ENCODE measurements at regions not wholly inside any gene's neighbourhood (a gene's known extent, or its start where the extent isn't known, plus 50 kb on each side); places are given as distances from the start of the nearest gene placed in this dataset.

DNA sequence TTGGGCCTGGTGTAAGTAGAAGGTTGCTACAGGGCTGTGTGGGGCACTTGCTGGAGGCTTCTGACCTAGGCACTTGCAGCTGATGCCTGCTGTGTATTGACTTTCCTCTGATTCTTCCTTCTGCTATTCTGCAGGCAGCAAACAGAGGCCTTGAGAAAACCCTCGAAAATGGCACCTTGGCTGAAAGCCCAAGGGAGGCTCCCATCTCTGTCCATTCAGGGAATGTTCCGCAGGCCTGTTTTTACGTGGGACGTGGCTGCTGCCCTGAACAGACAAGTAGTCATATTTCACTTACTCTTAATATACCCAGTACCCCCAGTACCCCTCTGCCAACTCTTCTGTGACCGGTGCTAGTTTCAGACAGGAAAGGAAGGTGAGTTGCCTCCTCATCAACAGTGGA, 664.7 kb downstream of the INHBA start:
- H3K27me3 ChIP-seq, result no peaks in the 10 kb centered on the region
- DNase-seq, result no peak
- intact Hi-C loops (cut with DNase I), result no loop called here
- H3K4me3 ChIP-seq, result no peak overlapping the region
- H3K4me1 ChIP-seq, result no peaks in the 10 kb centered on the region
- no peak overlapping the region for H3K27ac ChIP-seq
- TF ChIP-seq POLR2A (IDR thresholded peaks at IDR 0.05), result no peak
- TF ChIP-seq, protein P1, sequence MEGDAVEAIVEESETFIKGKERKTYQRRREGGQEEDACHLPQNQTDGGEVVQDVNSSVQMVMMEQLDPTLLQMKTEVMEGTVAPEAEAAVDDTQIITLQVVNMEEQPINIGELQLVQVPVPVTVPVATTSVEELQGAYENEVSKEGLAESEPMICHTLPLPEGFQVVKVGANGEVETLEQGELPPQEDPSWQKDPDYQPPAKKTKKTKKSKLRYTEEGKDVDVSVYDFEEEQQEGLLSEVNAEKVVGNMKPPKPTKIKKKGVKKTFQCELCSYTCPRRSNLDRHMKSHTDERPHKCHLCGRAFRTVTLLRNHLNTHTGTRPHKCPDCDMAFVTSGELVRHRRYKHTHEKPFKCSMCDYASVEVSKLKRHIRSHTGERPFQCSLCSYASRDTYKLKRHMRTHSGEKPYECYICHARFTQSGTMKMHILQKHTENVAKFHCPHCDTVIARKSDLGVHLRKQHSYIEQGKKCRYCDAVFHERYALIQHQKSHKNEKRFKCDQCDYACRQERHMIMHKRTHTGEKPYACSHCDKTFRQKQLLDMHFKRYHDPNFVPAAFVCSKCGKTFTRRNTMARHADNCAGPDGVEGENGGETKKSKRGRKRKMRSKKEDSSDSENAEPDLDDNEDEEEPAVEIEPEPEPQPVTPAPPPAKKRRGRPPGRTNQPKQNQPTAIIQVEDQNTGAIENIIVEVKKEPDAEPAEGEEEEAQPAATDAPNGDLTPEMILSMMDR (IDR thresholded peaks at IDR 0.05), result no peak
- 86 to 100% methylated on average over 1 to 4 of the region's 5 CpGs for WGBS, 2 donors
- peaks cover 0 to 3% (median 0%) of the 10 kb centered on the region in 3 donors for H3K9me3 ChIP-seq
- no peaks in the 10 kb centered on the region for H3K36me3 ChIP-seq

DNA sequence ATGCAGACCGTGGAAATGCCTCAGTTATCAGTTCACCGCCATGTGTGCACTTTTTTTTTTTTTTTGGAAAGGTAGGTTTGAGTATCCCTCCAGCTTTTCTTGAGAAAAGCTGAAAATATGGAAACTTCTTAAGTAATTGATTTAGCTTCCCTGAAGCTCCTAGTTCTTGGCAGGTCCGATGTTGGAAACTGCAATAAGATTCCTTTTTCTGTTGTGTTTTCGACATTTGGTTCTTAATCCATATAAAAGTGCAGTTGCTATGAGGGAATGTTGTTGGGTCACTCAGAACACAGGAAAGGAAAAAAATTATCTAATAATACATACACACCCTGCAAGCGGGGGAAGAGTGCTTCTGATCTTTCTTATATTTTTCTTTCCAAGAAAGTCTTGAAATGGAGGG, 665.2 kb downstream of the INHBA start:
- TF ChIP-seq POLR2A (IDR thresholded peaks at IDR 0.05), result no peak
- TF ChIP-seq, protein P1 (IDR thresholded peaks at IDR 0.05), result no peak
- WGBS, 2 donors, result 90 to 92% methylated on average over 5 of the region's 5 CpGs
- H3K4me1 ChIP-seq, result no peaks in the 10 kb centered on the region

DNA sequence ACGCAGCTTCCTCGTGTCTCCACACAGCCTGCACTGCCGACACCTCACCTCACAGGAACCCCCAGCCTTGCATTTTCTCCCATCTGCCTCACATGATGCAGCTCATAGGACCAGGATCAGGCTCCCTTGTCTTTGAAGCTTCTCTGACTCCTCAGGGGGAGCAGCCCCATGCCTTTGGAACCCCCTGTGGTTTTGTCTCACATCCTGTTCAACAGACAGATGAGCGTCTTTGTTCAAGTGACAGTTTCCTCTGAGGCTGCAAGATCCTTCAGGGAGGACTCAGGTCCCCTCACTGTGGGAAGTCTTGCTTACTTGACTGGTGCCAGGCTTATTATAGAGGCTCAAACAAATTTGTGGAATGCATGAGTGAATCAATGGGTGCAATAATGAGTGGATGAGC, 667.1 kb downstream of the INHBA start:
- WGBS, 2 donors, result 54 to 76% methylated on average over 3 of the region's 4 CpGs
- Histone ChIP-seq H3K36me3 (no peaks in the 10 kb centered on the region), H3K9me3 (no peaks in the 10 kb centered on the region), H3K4me3 (no peak overlapping the region), H3K27me3 (no peaks in the 10 kb centered on the region), H3K27ac (no peak overlapping the region), H3K4me1 (no peaks in the 10 kb centered on the region)
- intact Hi-C loops (cut with DNase I), result no loop called here
- DNase-seq, result no peak
- TF ChIP-seq, protein P1 (IDR thresholded peaks at IDR 0.05), result no peak
- TF ChIP-seq POLR2A (IDR thresholded peaks at IDR 0.05), result no peak

More for the DNA sequence above, 665.2 kb downstream of the INHBA start:
- DNase-seq, result no peak
- Histone ChIP-seq H3K36me3 (no peaks in the 10 kb centered on the region), H3K9me3 (no peaks in the 10 kb centered on the region), H3K27ac (no peak overlapping the region), H3K27me3 (no peaks in the 10 kb centered on the region), H3K4me3 (no peak overlapping the region)
- intact Hi-C loops (cut with DNase I), result no loop called here

DNA sequence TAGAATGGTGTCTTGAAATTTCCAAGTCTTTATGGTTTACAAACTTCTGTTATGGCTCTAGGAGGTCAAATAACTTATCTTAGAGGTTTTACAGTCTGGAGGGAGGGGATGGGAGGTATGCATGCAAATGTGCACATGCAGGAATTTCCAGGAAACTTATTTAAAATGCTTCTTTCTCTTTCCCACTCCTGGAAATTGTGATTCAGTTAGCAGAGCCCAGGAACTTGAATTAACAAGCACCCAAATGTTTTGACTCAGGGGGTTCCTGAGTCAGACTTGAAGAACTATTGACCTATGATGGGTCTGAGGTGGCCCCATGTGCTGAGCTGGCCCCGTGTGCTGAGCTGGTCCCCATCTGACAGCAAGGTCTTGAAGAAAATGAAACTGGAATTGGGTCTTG, 669.4 kb downstream of the INHBA start:
- Histone ChIP-seq H3K27me3 (no peaks in the 10 kb centered on the region), H3K27ac (no peak overlapping the region), H3K4me3 (no peak overlapping the region), H3K9me3 (no peaks in the 10 kb centered on the region), H3K36me3 (no peaks in the 10 kb centered on the region), H3K4me1 (no peaks in the 10 kb centered on the region)
- WGBS, 2 donors, result 33 to 67% methylated on average over 1 of the region's 1 CpG
- no peak for DNase-seq
- intact Hi-C loops (cut with DNase I), result no loop called here
- no peak for TF ChIP-seq POLR2A (IDR thresholded peaks at IDR 0.05)
- TF ChIP-seq, protein P1 (IDR thresholded peaks at IDR 0.05), result no peak

DNA sequence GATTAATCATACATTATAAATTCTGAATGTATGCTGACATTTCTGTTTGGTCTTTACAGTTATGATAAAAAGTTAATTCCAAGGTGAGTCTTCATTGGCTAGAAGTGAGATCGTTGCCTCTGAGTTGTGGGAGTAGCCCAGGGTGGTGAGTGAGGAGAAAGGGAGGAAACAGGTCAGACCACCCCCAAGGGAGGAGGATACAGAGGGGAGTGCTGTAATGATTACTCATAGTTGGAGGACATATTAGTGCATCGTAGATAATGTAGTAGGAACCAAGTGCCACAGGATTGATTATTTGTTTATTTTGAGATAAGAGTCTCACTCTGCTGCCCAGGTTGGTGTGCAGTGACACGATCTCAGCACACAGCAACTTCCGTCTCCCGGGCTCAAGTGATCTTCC, 672.2 kb downstream of the INHBA start:
- TF ChIP-seq, protein P1 (IDR thresholded peaks at IDR 0.05), result no peak
- Histone ChIP-seq H3K4me1 (no peaks in the 10 kb centered on the region), H3K27ac (no peak overlapping the region), H3K4me3 (no peak overlapping the region), H3K9me3 (no peaks in the 10 kb centered on the region), H3K27me3 (no peaks in the 10 kb centered on the region), H3K36me3 (no peaks in the 10 kb centered on the region)
- intact Hi-C loops (cut with DNase I), result no loop called here
- WGBS, 2 donors, result 77% methylated on average over 5 of the region's 5 CpGs
- no peak for DNase-seq
